GM12878 (cell line): ENCODE measurements at regions not wholly inside any gene's neighbourhood (a gene's known extent, or its start where the extent isn't known, plus 50 kb on each side); places are given as distances from the start of the nearest gene placed in this dataset.

ENCODE experiments used
- CHD1 ChIP-seq: IDR thresholded peaks from 2 replicates; pipeline ENCODE4 v1.6.1; 2012; ENCODE audit warnings: low read depth, low read length, improper control_type of control experiment
- CHD2 ChIP-seq: IDR thresholded peaks from 2 replicates; pipeline ENCODE4 v1.6.1; 2011; ENCODE audit warnings: low read depth, low read length, improper control_type of control experiment, borderline replicate concordance
- TF ChIP-seq, protein P1 (sequence below): IDR thresholded peaks from 2 replicates; pipeline ENCODE4 v1.6.1; 2012; ENCODE audit warnings: mild to moderate bottlenecking, low read depth, low read length

DNA sequence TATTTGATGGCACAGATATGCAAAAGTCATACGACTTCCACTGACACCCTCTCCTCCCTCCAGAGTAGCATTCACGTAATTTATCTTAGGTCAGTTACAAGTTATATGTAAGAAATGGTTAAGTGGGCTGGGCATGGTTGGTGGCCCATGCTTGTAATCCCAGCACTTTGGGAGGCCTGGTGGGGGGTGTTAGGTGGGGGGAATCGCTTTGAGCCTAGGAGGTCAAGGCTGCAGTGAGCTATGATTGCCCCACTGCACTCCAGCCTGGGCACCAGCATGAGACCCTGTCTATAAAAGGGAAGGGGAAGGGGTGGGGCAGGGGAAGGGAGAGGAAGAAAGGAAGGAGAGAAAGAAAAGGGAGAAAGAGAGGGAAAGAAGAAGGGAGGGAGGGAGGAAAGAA lies 202.8 kb downstream of the AUH start:
- TF ChIP-seq CHD2 (no peak), CHD1 (no peak)
- TF ChIP-seq, protein P1, sequence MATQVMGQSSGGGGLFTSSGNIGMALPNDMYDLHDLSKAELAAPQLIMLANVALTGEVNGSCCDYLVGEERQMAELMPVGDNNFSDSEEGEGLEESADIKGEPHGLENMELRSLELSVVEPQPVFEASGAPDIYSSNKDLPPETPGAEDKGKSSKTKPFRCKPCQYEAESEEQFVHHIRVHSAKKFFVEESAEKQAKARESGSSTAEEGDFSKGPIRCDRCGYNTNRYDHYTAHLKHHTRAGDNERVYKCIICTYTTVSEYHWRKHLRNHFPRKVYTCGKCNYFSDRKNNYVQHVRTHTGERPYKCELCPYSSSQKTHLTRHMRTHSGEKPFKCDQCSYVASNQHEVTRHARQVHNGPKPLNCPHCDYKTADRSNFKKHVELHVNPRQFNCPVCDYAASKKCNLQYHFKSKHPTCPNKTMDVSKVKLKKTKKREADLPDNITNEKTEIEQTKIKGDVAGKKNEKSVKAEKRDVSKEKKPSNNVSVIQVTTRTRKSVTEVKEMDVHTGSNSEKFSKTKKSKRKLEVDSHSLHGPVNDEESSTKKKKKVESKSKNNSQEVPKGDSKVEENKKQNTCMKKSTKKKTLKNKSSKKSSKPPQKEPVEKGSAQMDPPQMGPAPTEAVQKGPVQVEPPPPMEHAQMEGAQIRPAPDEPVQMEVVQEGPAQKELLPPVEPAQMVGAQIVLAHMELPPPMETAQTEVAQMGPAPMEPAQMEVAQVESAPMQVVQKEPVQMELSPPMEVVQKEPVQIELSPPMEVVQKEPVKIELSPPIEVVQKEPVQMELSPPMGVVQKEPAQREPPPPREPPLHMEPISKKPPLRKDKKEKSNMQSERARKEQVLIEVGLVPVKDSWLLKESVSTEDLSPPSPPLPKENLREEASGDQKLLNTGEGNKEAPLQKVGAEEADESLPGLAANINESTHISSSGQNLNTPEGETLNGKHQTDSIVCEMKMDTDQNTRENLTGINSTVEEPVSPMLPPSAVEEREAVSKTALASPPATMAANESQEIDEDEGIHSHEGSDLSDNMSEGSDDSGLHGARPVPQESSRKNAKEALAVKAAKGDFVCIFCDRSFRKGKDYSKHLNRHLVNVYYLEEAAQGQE = no peak
